Natural killer cell treated with Interleukin-12 subunit alpha and Interleukin-12 subunit beta and Interleukin-15 and Interleukin-18, amount 100 ng/mL, for 72 hours (primary cell): ENCODE measurements at regions not wholly inside any gene's neighbourhood (a gene's known extent, or its start where the extent isn't known, plus 50 kb on each side); places are given as distances from the start of the nearest gene placed in this dataset.
"Not testable (repeated sequence)": the region's sequence is repeated elsewhere in the genome, so short reads cannot be mapped to it uniquely, and the experiment has no call there.

Experiments
- ATAC-seq, 2 donors: fragments of 150-1000 bp; cut with Tn5 transposase in 1 of 2; sonication (Bioruptor Pico), chemical (Tn5 transposase) in 1 of 2; 2 replicates each; pipeline ENCODE4 v1.10.0; 2021
- DNase-seq: peaks from one replicate; pipeline ENCODE4 v3.0.0; 2022; ENCODE audit warnings: low spot score
- H3K27ac Mint-ChIP-seq, 2 donors: 1 replicate in 1 of 2; 2 replicates in 1 of 2; pipeline ENCODE4 v1.8.0; 2022; ENCODE audit warnings: mixed read lengths in 2 of 2, mild to moderate bottlenecking in 1 of 2, moderate library complexity in 1 of 2
- H3K27me3 Mint-ChIP-seq, 2 donors: 1 replicate in 1 of 2; 2 replicates in 1 of 2; pipeline ENCODE4 v1.8.0; 2022; ENCODE audit warnings: mixed read lengths in 2 of 2
- H3K36me3 Mint-ChIP-seq: one replicate; pipeline ENCODE4 v1.8.0; 2022; ENCODE audit warnings: mixed read lengths
- H3K4me1 Mint-ChIP-seq, 2 donors: 1 replicate in 1 of 2; 2 replicates in 1 of 2; pipeline ENCODE4 v1.8.0; 2022; ENCODE audit warnings: low read depth in 2 of 2, mixed read lengths in 2 of 2, mild to moderate bottlenecking in 1 of 2
- H3K4me3 Mint-ChIP-seq: one replicate; pipeline ENCODE4 v1.8.0; 2022; ENCODE audit warnings: mixed read lengths
- H3K9me3 Mint-ChIP-seq: 2 replicates; pipeline ENCODE4 v1.8.0; 2022; ENCODE audit warnings: mixed read lengths

GRCh38 chr14:83711046-83711445, 1818.9 kb upstream of the FLRT2 start:
- Mint-ChIP-seq H3K4me3 (no peak overlapping the region), H3K27me3 (no peaks in the 10 kb centered on the region), H3K9me3 (peaks cover 7% of the 10 kb centered on the region), H3K27ac (no peak overlapping the region), H3K4me1 (no peaks in the 10 kb centered on the region), H3K36me3 (no peaks in the 10 kb centered on the region)
- no peak for DNase-seq
- ATAC-seq: no peak

- no peak overlapping the region for H3K4me3 Mint-ChIP-seq
- no peak for DNase-seq
- H3K27ac Mint-ChIP-seq: no peak overlapping the region
- peaks cover 7% of the 10 kb centered on the region for H3K9me3 Mint-ChIP-seq
- no peaks in the 10 kb centered on the region for H3K4me1 Mint-ChIP-seq
- ATAC-seq: no peak
- H3K36me3 Mint-ChIP-seq: no peaks in the 10 kb centered on the region
- H3K27me3 Mint-ChIP-seq: no peaks in the 10 kb centered on the region
These were observed 1817.4 kb upstream of the FLRT2 start for GRCh38 chr14:83712418-83713129.

- Mint-ChIP-seq H3K4me1 (no peaks in the 10 kb centered on the region), H3K27me3 (no peaks in the 10 kb centered on the region), H3K27ac (no peak overlapping the region), H3K4me3 (no peak overlapping the region), H3K9me3 (peaks cover 6% of the 10 kb centered on the region), H3K36me3 (no peaks in the 10 kb centered on the region)
- ATAC-seq: no peak
- no peak for DNase-seq
These were observed 1816.2 kb upstream of the FLRT2 start for GRCh38 chr14:83713732-83714131.

- Mint-ChIP-seq H3K27ac (no peak overlapping the region), H3K27me3 (no peaks in the 10 kb centered on the region), H3K4me1 (no peaks in the 10 kb centered on the region), H3K9me3 (peaks cover 4% of the 10 kb centered on the region), H3K36me3 (no peaks in the 10 kb centered on the region), H3K4me3 (no peak overlapping the region)
- no peak for DNase-seq
- ATAC-seq: no peak
These were observed 1815.8 kb upstream of the FLRT2 start for GRCh38 chr14:83714151-83714550.

GRCh38 chr14:83719435-83719834, 1810.5 kb upstream of the FLRT2 start:
- H3K9me3 Mint-ChIP-seq, H3K27ac Mint-ChIP-seq, DNase-seq, H3K36me3 Mint-ChIP-seq, H3K4me1 Mint-ChIP-seq, ATAC-seq, H3K4me3 Mint-ChIP-seq, H3K27me3 Mint-ChIP-seq: not testable (repeated sequence)

- no peak for ATAC-seq
- Mint-ChIP-seq H3K27me3 (no peaks in the 10 kb centered on the region), H3K36me3 (no peaks in the 10 kb centered on the region), H3K27ac (no peak overlapping the region), H3K9me3 (peaks cover 15% of the 10 kb centered on the region), H3K4me3 (no peak overlapping the region), H3K4me1 (no peaks in the 10 kb centered on the region)
- DNase-seq: no peak
These were observed 1796.3 kb upstream of the FLRT2 start for GRCh38 chr14:83733670-83734069.

- Mint-ChIP-seq H3K27me3 (no peaks in the 10 kb centered on the region), H3K36me3 (no peaks in the 10 kb centered on the region), H3K27ac (no peak overlapping the region), H3K9me3 (peaks cover 15% of the 10 kb centered on the region), H3K4me1 (no peaks in the 10 kb centered on the region), H3K4me3 (no peak overlapping the region)
- DNase-seq (no peak), ATAC-seq (no peak)
These were observed 1795.5 kb upstream of the FLRT2 start for GRCh38 chr14:83734431-83734830.

- Mint-ChIP-seq H3K4me1 (no peaks in the 10 kb centered on the region), H3K36me3 (no peaks in the 10 kb centered on the region), H3K9me3 (peaks cover 15% of the 10 kb centered on the region), H3K27ac (no peak overlapping the region), H3K27me3 (no peaks in the 10 kb centered on the region), H3K4me3 (no peak overlapping the region)
- DNase-seq (no peak), ATAC-seq (no peak)
These were observed 1788.7 kb upstream of the FLRT2 start for GRCh38 chr14:83741269-83741668.

- no peak for DNase-seq
- no peak for ATAC-seq
- Mint-ChIP-seq H3K36me3 (no peaks in the 10 kb centered on the region), H3K27me3 (no peaks in the 10 kb centered on the region), H3K4me1 (no peaks in the 10 kb centered on the region), H3K9me3 (peaks cover 15% of the 10 kb centered on the region), H3K4me3 (no peak overlapping the region), H3K27ac (no peak overlapping the region)
These were observed 1785.7 kb upstream of the FLRT2 start for GRCh38 chr14:83744224-83744623.

- Mint-ChIP-seq H3K27me3 (no peaks in the 10 kb centered on the region), H3K4me3 (no peak overlapping the region), H3K4me1 (no peaks in the 10 kb centered on the region), H3K27ac (no peak overlapping the region), H3K9me3 (peaks cover 15% of the 10 kb centered on the region), H3K36me3 (no peaks in the 10 kb centered on the region)
- DNase-seq: no peak
- ATAC-seq: no peak
These were observed 1785.1 kb upstream of the FLRT2 start for GRCh38 chr14:83744891-83745290.

- no peaks in the 10 kb centered on the region for H3K36me3 Mint-ChIP-seq
- no peaks in the 10 kb centered on the region for H3K27me3 Mint-ChIP-seq
- DNase-seq: no peak
- no peaks in the 10 kb centered on the region for H3K4me1 Mint-ChIP-seq
- no peak for ATAC-seq
- no peak overlapping the region for H3K4me3 Mint-ChIP-seq
- H3K27ac Mint-ChIP-seq: no peak overlapping the region
- H3K9me3 Mint-ChIP-seq: peaks cover 12% of the 10 kb centered on the region
These were observed 1783.6 kb upstream of the FLRT2 start for GRCh38 chr14:83746336-83746735.

GRCh38 chr14:83757916-83758315, 1772.0 kb upstream of the FLRT2 start:
- Mint-ChIP-seq H3K27ac (no peak overlapping the region), H3K27me3 (no peaks in the 10 kb centered on the region)
- no peak for ATAC-seq

GRCh38 chr14:83764656-83765599, 1765.0 kb upstream of the FLRT2 start:
- DNase-seq (no peak), ATAC-seq (no peak)
- Mint-ChIP-seq H3K27me3 (no peaks in the 10 kb centered on the region), H3K4me1 (no peaks in the 10 kb centered on the region), H3K9me3 (peaks cover 14% of the 10 kb centered on the region), H3K27ac (no peak overlapping the region), H3K4me3 (no peak overlapping the region), H3K36me3 (no peaks in the 10 kb centered on the region)

More at GRCh38 chr14:83757916-83758315, 1772.0 kb upstream of the FLRT2 start:
- Mint-ChIP-seq H3K9me3 (no peaks in the 10 kb centered on the region), H3K4me1 (no peaks in the 10 kb centered on the region), H3K4me3 (no peak overlapping the region), H3K36me3 (no peaks in the 10 kb centered on the region)
- no peak for DNase-seq

GRCh38 chr14:83777516-83777915, 1752.4 kb upstream of the FLRT2 start:
- Mint-ChIP-seq H3K27ac (no peak overlapping the region), H3K36me3 (no peaks in the 10 kb centered on the region), H3K27me3 (no peaks in the 10 kb centered on the region), H3K9me3 (peaks cover 20% of the 10 kb centered on the region), H3K4me3 (no peak overlapping the region), H3K4me1 (no peaks in the 10 kb centered on the region)
- no peak for ATAC-seq
- no peak for DNase-seq
